Right lobe of liver (tissue), 6 donors: ENCODE measurements at regions not wholly inside any gene's neighbourhood (a gene's known extent, or its start where the extent isn't known, plus 50 kb on each side); places are given as distances from the start of the nearest gene placed in this dataset.

Source experiments
- ATAC-seq, 4 donors: fragments of 200-7000 bp; cut with Tn5 transposase; one replicate each; pipeline ENCODE4 v1.9.1; 2020; ENCODE audit warnings: mild to moderate bottlenecking in 4 of 4, moderate library complexity in 4 of 4
- DNase-seq, 3 donors: peaks; one replicate each; pipeline ENCODE4 v3.0.0-alpha.2; 2020
- H3K27ac ChIP-seq, 3 donors: fragments of 200-600 bp; one replicate each; pipeline ENCODE4 v1.8.0; 2022
- H3K27me3 ChIP-seq, 2 donors: fragments of 200-600 bp; one replicate each; pipeline ENCODE4 v1.8.0; 2022
- H3K36me3 ChIP-seq, 4 donors: fragments of 200-600 bp; sonication (generic) in 1 of 4; one replicate each; pipeline versions ENCODE4 v1.5.1 to v1.8.0; 2017 to 2022; ENCODE audit warnings: control low read depth in 1 of 4
- H3K4me1 ChIP-seq, 4 donors: fragments of 200-600 bp; sonication (generic) in 1 of 4; one replicate each; pipeline versions ENCODE4 v1.5.1 to v1.8.0; 2017 to 2022; ENCODE audit warnings: control low read depth in 1 of 4
- H3K4me3 ChIP-seq, 3 donors: fragments of 200-600 bp; one replicate each; pipeline ENCODE4 v1.8.0; 2022
- H3K9me3 ChIP-seq, 4 donors: fragments of 200-600 bp; sonication (generic) in 1 of 4; one replicate each; pipeline versions ENCODE4 v1.5.1 to v1.8.0; 2017 to 2022; ENCODE audit warnings: control low read depth in 1 of 4
- POLR2A ChIP-seq: fragments of 450-650 bp; IDR thresholded peaks from one replicate; pipeline ENCODE4 v1.6.1; 2017; ENCODE audit warnings: antibody characterized with exemption, mild to moderate bottlenecking
- WGBS: methylation state at CpG from one replicate; pipeline ENCODE4 v1.1.6; 2018; ENCODE audit warnings: low coverage, low lambda C conversion rate; ENCODE audit not compliant: insufficient coverage; ENCODE audit errors: missing lambda C conversion rate; 5-methylcytosine and 5-hydroxymethylcytosine counted together
- intact Hi-C, 2 donors: fragments of 100-400 bp; cut with DNase I; formaldehyde crosslinking; loops; one replicate each; pipeline versions ENCODE4 v1.11.2 to v1.14.1; 2022
- TF ChIP-seq, protein P1 (sequence below), 4 donors: fragments of 200-600 bp in 3 of 4; fragments of 450-650 bp in 1 of 4; IDR thresholded peaks; one replicate each; pipeline versions ENCODE4 v1.5.1 to v1.8.0; 2016 to 2022; ENCODE audit warnings: antibody characterized with exemption in 4 of 4, mild to moderate bottlenecking in 2 of 4
- donor health status: DM: no; HTN: yes; CAD: no.
- donor health status: DM: no; HTN: no; CAD: no.
- donor health status: DM: no; HTN: no; CAD: no.
- donor health status: DM: no; HTN: yes; CAD: no.
- donor health status: DM: no; HTN: yes; CAD: no.

DNA sequence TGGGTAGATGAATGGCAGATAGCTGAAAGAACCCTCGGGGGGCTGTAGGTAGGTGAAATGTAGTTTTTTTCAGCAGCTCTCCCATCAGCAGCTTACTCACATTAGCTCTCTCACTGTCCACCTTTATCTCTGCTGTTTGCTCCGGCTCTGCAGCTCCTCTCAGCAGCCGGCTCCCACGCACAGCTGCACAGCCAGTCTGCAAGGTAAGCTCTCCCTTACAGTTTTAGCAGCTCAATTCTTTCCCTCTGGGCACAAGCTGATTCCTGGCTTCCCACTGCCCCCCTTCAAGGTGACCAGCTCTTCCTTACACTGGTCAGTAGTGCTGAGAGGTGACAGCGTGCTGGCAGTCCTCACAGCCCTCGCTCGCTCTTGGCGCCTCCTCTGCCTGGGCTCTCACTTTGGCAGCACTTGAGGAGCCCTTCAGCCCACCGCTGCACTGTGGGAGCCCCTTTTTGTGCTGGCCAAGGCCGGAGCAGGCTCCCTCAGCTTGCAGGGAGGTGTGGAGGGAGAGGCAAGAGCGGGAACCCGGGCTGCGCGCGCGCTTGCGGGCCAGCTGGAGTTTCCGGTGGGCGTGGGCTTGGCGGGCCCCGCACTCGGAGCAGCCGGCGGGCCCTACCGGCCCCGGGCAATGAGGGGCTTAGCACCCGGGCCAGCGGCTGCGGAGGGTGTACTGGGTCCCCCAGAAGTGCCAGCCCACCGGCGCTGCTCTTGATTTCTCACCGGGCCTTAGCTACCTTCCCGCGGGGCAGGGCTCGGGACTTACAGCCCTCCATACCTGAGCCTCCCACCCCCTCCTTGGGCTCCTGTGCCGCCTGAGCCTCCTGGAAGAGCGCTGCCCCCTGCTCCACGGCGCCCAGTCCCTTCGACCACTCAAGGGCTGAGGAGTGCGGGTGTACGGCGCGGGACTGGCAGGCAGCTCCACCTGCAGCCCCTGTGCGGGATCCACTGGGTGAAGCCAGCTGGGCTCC lies 393.6 kb downstream of the CENPC start:
- intact Hi-C loops, result no loop called here
- Histone ChIP-seq H3K9me3 (no peaks in the 10 kb centered on the region), H3K4me3 (no peak overlapping the region), H3K36me3 (no peaks in the 10 kb centered on the region), H3K27ac (no peak overlapping the region), H3K4me1 (no peaks in the 10 kb centered on the region), H3K27me3 (no peaks in the 10 kb centered on the region)
- TF ChIP-seq, protein P1, sequence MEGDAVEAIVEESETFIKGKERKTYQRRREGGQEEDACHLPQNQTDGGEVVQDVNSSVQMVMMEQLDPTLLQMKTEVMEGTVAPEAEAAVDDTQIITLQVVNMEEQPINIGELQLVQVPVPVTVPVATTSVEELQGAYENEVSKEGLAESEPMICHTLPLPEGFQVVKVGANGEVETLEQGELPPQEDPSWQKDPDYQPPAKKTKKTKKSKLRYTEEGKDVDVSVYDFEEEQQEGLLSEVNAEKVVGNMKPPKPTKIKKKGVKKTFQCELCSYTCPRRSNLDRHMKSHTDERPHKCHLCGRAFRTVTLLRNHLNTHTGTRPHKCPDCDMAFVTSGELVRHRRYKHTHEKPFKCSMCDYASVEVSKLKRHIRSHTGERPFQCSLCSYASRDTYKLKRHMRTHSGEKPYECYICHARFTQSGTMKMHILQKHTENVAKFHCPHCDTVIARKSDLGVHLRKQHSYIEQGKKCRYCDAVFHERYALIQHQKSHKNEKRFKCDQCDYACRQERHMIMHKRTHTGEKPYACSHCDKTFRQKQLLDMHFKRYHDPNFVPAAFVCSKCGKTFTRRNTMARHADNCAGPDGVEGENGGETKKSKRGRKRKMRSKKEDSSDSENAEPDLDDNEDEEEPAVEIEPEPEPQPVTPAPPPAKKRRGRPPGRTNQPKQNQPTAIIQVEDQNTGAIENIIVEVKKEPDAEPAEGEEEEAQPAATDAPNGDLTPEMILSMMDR (IDR thresholded peaks at IDR 0.05), result no peak
- no peak for TF ChIP-seq POLR2A
- WGBS, result 59% methylated on average over 7 of the region's 45 CpGs
- ATAC-seq, result no peak
- DNase-seq, result peak in 2 of 3 donors; percentile 36 to 44

DNA sequence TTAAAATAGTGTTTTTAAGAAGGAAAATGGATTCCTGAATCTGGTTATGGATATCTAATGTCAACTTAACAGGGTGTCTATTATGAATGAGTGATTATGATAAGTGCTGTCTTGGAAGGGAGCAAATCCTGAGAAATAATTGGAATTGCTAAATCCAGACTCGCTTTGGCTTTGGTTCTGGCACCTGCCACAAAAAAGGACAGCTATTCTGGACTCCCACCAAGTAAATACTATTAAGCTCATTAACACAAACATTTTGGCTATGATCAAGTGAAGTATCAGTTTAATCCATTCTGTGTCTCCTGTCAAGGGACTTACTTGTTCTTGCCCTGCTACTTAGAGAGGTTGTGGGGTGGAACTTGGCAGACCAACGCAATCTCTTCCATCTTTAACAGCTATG lies 403.7 kb downstream of the CENPC start:
- Histone ChIP-seq H3K4me1 (no peaks in the 10 kb centered on the region), H3K9me3 (no peaks in the 10 kb centered on the region), H3K27ac (no peak overlapping the region), H3K4me3 (no peak overlapping the region), H3K36me3 (no peaks in the 10 kb centered on the region), H3K27me3 (no peaks in the 10 kb centered on the region)
- intact Hi-C loops, result no loop called here
- ATAC-seq, result no peak
- TF ChIP-seq, protein P1 (IDR thresholded peaks at IDR 0.05), result no peak
- 55% methylated on average over 2 of the region's 2 CpGs for WGBS
- DNase-seq, result no peak

DNA sequence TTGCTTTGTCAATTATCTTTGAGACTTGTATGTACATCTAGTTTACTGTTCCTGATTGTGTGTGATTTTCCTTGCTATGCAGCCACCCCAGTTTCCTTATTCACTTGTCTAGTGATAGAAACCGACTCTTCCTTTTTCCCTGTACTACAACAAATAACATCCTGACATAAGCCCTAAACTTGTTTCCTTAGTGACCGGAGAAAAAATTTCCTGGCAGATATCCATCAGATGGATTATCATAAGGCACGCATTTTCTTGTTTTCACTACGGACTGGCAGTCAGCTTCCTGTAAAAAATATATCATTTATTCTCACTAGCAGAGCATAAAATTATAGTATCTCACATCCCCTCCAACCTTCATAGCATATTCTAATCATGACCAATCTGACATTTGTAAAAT lies 410.7 kb downstream of the CENPC start:
- TF ChIP-seq POLR2A, result no peak
- TF ChIP-seq, protein P1 (IDR thresholded peaks at IDR 0.05), result no peak
- no peak for DNase-seq

DNA sequence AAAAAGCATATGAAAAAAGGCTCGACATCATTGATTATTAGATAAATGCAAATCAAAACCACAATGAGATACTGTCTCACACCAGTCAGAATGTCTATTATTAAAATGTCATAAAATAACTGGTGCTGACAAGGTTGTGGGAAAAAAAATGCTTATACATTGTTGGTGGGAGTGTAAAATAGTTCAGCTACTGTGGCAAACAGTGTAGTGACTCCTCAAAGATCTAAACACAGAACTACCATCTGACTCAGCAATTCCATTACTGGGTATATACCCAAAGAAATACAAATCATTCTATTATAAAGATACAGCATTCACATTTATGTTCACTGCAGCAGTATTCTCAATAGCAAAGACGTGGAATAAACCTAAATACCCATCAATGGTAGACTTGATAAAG lies 412.1 kb downstream of the CENPC start:
- no peak for TF ChIP-seq POLR2A
- TF ChIP-seq, protein P1 (IDR thresholded peaks at IDR 0.05), result no peak
- Histone ChIP-seq H3K36me3 (no peaks in the 10 kb centered on the region), H3K4me1 (no peaks in the 10 kb centered on the region), H3K9me3 (no peaks in the 10 kb centered on the region), H3K27ac (no peak overlapping the region), H3K27me3 (no peaks in the 10 kb centered on the region), H3K4me3 (no peak overlapping the region)
- ATAC-seq, result no peak
- no peak for DNase-seq
- intact Hi-C loops, result no loop called here
- WGBS, result 39% methylated on average over 2 of the region's 2 CpGs

More for the DNA sequence above, 410.7 kb downstream of the CENPC start:
- H3K27ac ChIP-seq, result no peak overlapping the region
- intact Hi-C loops, result no loop called here
- WGBS, result 30% methylated on average over 4 of the region's 4 CpGs
- H3K4me3 ChIP-seq, result no peak overlapping the region
- H3K27me3 ChIP-seq, result no peaks in the 10 kb centered on the region
- H3K36me3 ChIP-seq, result no peaks in the 10 kb centered on the region
- no peaks in the 10 kb centered on the region for H3K4me1 ChIP-seq
- H3K9me3 ChIP-seq, result no peaks in the 10 kb centered on the region
- no peak for ATAC-seq
